Esophagus squamous epithelium (tissue), 5 donors: ENCODE measurements at regions not wholly inside any gene's neighbourhood (a gene's known extent, or its start where the extent isn't known, plus 50 kb on each side); places are given as distances from the start of the nearest gene placed in this dataset.

Experiments used
- DNase-seq: peaks from one replicate; lab custom pipeline; 2025; lab: John Stamatoyannopoulos, UW
- H3K27ac ChIP-seq, 4 donors: fragments of 200-600 bp; sonication (generic); one replicate each; pipeline ENCODE4 v1.5.1; 2016 to 2019; ENCODE audit warnings: mild to moderate bottlenecking in 1 of 4
- H3K27me3 ChIP-seq, 4 donors: fragments of 200-600 bp; sonication (generic); 1 replicate in 3 of 4; 2 replicates in 1 of 4; pipeline versions ENCODE4 v1.5.1 to v1.6.0; 2017 to 2021; ENCODE audit warnings: antibody characterized with exemption in 1 of 4
- H3K36me3 ChIP-seq, 3 donors: fragments of 200-600 bp; sonication (generic); one replicate each; pipeline ENCODE4 v1.5.1; 2016 to 2019
- H3K4me1 ChIP-seq, 3 donors: fragments of 200-600 bp; sonication (generic); one replicate each; pipeline ENCODE4 v1.5.1; 2017 to 2019
- H3K4me3 ChIP-seq, 4 donors: fragments of 200-600 bp; sonication (generic); 1 replicate in 3 of 4; 2 replicates in 1 of 4; pipeline ENCODE4 v1.5.1; 2016 to 2019; ENCODE audit warnings: mild to moderate bottlenecking in 2 of 4, moderate library complexity in 1 of 4
- H3K9me3 ChIP-seq, 3 donors: fragments of 200-600 bp; sonication (generic); one replicate each; pipeline ENCODE4 v1.5.1; 2016 to 2019
- POLR2A ChIP-seq, 4 donors: fragments of 450-650 bp; IDR thresholded peaks; one replicate each; pipeline ENCODE4 v1.6.1; 2017; ENCODE audit warnings: antibody characterized with exemption in 4 of 4, mild to moderate bottlenecking in 4 of 4, moderate library complexity in 3 of 4
- WGBS, 2 donors: methylation state at CpG; one replicate each; pipeline ENCODE4 v1.1.5; 2018; 5-methylcytosine and 5-hydroxymethylcytosine counted together
- intact Hi-C: fragments of 100-400 bp; cut with DNase I; formaldehyde crosslinking; loops from one replicate; pipeline ENCODE4 v1.15.0; 2022
- TF ChIP-seq, protein P1 (sequence below), 6 experiments: fragments of 450-650 bp in 4 of 6; fragments of 200-600 bp in 2 of 6; sonication (generic) in 2 of 6; IDR thresholded peaks; one replicate each; pipeline ENCODE4 v1.5.1; 2016 to 2019; ENCODE audit warnings: antibody characterized with exemption in 6 of 6, mild to moderate bottlenecking in 4 of 6, moderate library complexity in 4 of 6
- donor health status: DM: yes; HTN: yes; CAD: no.

DNA sequence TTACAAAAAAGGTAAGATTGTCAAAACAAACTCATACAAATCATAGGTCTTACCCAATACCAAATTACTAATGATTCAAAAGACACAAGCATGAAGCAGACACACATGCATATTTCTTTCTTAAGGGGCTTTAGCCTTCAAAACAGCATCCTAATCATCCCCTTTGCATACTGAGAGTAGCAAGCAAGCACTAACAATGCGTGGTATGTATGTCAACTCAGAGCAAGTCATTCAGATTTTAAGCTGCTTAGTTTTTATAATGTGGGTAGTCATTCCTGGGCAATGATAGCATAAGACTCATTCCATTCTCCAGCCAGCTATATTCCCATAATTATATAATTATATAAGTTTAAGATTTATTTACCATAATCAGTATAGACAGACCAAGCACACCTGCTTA lies 219.6 kb downstream of the DKK2 start:
- H3K27ac ChIP-seq, result no peak overlapping the region
- no peak for DNase-seq
- intact Hi-C loops, result no loop called here
- no peaks in the 10 kb centered on the region for H3K36me3 ChIP-seq
- H3K4me1 ChIP-seq, result no peaks in the 10 kb centered on the region
- H3K9me3 ChIP-seq, result no peaks in the 10 kb centered on the region
- H3K27me3 ChIP-seq, result no peaks in the 10 kb centered on the region
- H3K4me3 ChIP-seq, result no peak overlapping the region
- no peak for TF ChIP-seq POLR2A (IDR thresholded peaks at IDR 0.05)
- TF ChIP-seq, protein P1, sequence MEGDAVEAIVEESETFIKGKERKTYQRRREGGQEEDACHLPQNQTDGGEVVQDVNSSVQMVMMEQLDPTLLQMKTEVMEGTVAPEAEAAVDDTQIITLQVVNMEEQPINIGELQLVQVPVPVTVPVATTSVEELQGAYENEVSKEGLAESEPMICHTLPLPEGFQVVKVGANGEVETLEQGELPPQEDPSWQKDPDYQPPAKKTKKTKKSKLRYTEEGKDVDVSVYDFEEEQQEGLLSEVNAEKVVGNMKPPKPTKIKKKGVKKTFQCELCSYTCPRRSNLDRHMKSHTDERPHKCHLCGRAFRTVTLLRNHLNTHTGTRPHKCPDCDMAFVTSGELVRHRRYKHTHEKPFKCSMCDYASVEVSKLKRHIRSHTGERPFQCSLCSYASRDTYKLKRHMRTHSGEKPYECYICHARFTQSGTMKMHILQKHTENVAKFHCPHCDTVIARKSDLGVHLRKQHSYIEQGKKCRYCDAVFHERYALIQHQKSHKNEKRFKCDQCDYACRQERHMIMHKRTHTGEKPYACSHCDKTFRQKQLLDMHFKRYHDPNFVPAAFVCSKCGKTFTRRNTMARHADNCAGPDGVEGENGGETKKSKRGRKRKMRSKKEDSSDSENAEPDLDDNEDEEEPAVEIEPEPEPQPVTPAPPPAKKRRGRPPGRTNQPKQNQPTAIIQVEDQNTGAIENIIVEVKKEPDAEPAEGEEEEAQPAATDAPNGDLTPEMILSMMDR (IDR thresholded peaks at IDR 0.05), result no peak
- 46 to 47% methylated on average over 1 of the region's 1 CpG for WGBS, 2 donors

DNA sequence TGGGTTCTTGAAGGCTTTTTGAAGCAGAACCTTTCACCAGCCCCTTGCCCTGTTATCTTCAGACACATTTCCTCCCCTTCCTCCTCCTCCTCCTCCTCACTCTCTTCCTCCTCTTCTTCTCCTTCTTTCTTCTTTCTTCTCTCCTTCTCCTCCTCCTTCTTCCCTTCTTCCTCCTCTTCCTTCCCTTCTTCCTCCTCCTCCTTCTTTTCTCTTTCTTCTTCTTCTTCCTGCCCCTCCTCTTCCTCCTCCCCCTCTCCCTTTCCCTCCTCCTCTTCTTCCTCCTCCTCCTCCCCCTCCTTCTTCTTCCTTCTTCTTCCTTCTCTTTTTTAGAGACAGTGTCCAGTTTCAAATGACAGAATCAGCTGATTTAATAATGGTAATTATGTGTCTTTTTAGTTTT lies 226.0 kb downstream of the DKK2 start:
- H3K4me3 ChIP-seq, result no peak overlapping the region
- intact Hi-C loops, result no loop called here
- TF ChIP-seq, protein P1 (IDR thresholded peaks at IDR 0.05), result no peak
- TF ChIP-seq POLR2A (IDR thresholded peaks at IDR 0.05), result no peak
- H3K9me3 ChIP-seq, result no peaks in the 10 kb centered on the region
- H3K36me3 ChIP-seq, result no peaks in the 10 kb centered on the region
- no peaks in the 10 kb centered on the region for H3K4me1 ChIP-seq
- no peak for DNase-seq
- H3K27me3 ChIP-seq, result no peaks in the 10 kb centered on the region
- H3K27ac ChIP-seq, result no peak overlapping the region

DNA sequence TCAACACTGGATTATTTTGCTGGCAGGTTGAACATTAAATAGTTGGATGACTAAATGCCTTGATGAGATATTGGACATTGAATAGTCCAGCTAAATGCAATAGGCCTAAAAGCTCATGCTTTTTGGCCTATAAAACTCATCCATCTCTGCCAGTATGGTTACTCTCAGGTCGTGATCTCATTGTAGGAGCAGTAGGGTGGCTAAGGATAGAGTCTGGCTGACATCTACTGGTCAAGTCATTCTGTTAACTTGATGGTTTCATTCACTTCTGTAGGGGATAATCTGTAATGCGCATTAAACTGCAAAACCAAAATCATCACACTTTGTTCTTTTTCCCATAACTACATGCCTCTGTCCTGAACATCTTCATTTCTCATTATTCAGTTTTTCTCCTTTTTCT lies 227.0 kb downstream of the DKK2 start:
- no peak for TF ChIP-seq POLR2A (IDR thresholded peaks at IDR 0.05)
- TF ChIP-seq, protein P1 (IDR thresholded peaks at IDR 0.05), result no peak
- Histone ChIP-seq H3K4me3 (no peak overlapping the region), H3K27ac (no peak overlapping the region), H3K9me3 (no peaks in the 10 kb centered on the region), H3K36me3 (no peaks in the 10 kb centered on the region), H3K27me3 (no peaks in the 10 kb centered on the region), H3K4me1 (no peaks in the 10 kb centered on the region)
- intact Hi-C loops, result no loop called here
- WGBS, 2 donors, result 38 to 46% methylated on average over 2 of the region's 2 CpGs
- DNase-seq, result no peak

DNA sequence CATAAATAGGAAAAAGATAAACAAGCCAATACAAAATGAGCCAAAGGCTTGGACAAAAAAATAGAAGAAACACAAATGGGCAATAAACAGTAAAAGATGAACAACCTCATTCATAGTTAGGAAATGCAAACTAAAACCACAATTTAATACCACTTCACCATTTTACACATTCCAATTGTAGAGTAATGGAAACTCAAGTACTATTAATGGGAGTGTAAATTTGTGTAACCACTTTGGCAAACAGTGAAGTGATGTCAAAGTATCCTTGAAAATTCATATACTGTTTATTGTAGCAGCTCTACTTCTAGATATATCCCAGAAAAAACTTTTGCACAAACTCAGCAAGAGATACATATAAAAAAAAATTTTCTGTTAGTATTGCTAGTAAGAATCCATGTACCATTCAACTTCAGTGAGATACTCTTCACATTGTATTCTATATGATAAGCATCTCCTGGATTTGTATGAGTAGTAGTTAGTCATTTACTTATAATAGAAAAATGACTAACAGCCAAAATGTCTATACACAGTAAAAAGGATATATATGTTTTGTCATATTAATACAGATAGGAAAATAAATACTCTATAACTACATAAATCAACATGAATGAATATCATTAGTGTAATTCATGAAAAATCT lies 229.8 kb downstream of the DKK2 start:
- no peak for DNase-seq
- Histone ChIP-seq H3K4me1 (no peaks in the 10 kb centered on the region), H3K36me3 (no peaks in the 10 kb centered on the region), H3K27me3 (no peaks in the 10 kb centered on the region), H3K27ac (no peak overlapping the region), H3K4me3 (no peak overlapping the region), H3K9me3 (no peaks in the 10 kb centered on the region)
- TF ChIP-seq, protein P1 (IDR thresholded peaks at IDR 0.05), result no peak
- no peak for TF ChIP-seq POLR2A (IDR thresholded peaks at IDR 0.05)
- intact Hi-C loops, result no loop called here

DNA sequence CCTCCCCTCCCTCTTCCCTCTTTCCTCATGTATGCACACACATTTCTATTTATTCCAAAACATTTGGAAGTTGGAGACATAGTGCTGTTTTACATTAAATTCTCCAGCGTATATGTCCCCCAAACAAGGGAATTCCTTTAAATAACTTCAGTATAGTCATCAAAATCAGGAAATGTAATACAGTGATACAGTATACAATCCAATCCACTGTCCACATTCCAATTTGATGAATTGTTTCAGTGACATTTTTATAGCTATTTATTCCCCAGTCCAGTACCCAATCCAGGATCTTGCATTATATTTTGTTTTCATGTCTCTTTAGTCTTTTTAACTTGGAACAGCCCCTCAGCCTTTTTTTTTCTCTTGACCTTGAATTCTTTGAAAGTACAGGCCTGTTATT lies 233.0 kb downstream of the DKK2 start:
- no peaks in the 10 kb centered on the region for H3K9me3 ChIP-seq
- no peak overlapping the region for H3K27ac ChIP-seq
- no peaks in the 10 kb centered on the region for H3K4me1 ChIP-seq
- WGBS, 2 donors, result 58 to 62% methylated on average over 1 of the region's 1 CpG
- H3K4me3 ChIP-seq, result no peak overlapping the region
- intact Hi-C loops, result no loop called here
- no peaks in the 10 kb centered on the region for H3K36me3 ChIP-seq
- no peak for DNase-seq
- TF ChIP-seq, protein P1 (IDR thresholded peaks at IDR 0.05), result no peak
- TF ChIP-seq POLR2A (IDR thresholded peaks at IDR 0.05), result no peak
- no peaks in the 10 kb centered on the region for H3K27me3 ChIP-seq
